BJ (cell line): ENCODE measurements at regions not wholly inside any gene's neighbourhood (a gene's known extent, or its start where the extent isn't known, plus 50 kb on each side); places are given as distances from the start of the nearest gene placed in this dataset.

Experiments
- CTCF ChIA-PET: fragments of 350-600 bp; formaldehyde crosslinking; extraction: SDS; loops from one replicate; lab custom pipeline; 2021; ENCODE audit warnings: antibody characterized with exemption, inconsistent platforms; lab: Yijun Ruan, JAX
- POLR2A ChIA-PET: fragments of 300-600 bp; sonication (Branson Sonifier 250); formaldehyde crosslinking; extraction: SDS; loops from one replicate; lab custom pipeline; 2021; ENCODE audit warnings: antibody characterized with exemption; lab: Charles Lee
- DNase-seq: peaks from one replicate; pipeline ENCODE4 v3.0.0-alpha.2; 2011; ENCODE audit warnings: low read depth
- H3K27me3 ChIP-seq: 2 replicates; pipeline ENCODE4 v1.6.0; 2011; ENCODE audit warnings: low read length; ENCODE audit not compliant: control insufficient read depth, insufficient read depth
- H3K36me3 ChIP-seq: 2 replicates; pipeline ENCODE4 v1.5.1; 2011; ENCODE audit warnings: low read length; ENCODE audit not compliant: control insufficient read depth, insufficient read depth
- H3K4me3 ChIP-seq: 2 replicates; pipeline ENCODE4 v1.5.1; 2011; ENCODE audit warnings: low read depth, mild to moderate bottlenecking, control low read depth, low read length
- CTCF ChIP-seq: IDR thresholded peaks from 2 replicates; pipeline ENCODE4 v1.5.1; 2011; ENCODE audit warnings: low read depth, mild to moderate bottlenecking, control low read depth, inconsistent platforms, low read length, moderate library complexity; ENCODE audit not compliant: insufficient read depth

- POLR2A ChIA-PET, result no interaction called here
- H3K36me3 ChIP-seq, result no peaks in the 10 kb centered on the region
- no peak for DNase-seq
- H3K4me3 ChIP-seq, result no peak overlapping the region
- TF ChIP-seq CTCF, result no peak
- no peaks in the 10 kb centered on the region for H3K27me3 ChIP-seq
- CTCF ChIA-PET, result no interaction called here
Measured at GRCh38 chr7:156167987-156168386, 355.7 kb upstream of the SHH start.

- no peaks in the 10 kb centered on the region for H3K27me3 ChIP-seq
- no peak for DNase-seq
- TF ChIP-seq CTCF, result no peak
- no peak overlapping the region for H3K4me3 ChIP-seq
- ChIA-PET POLR2A (no interaction called here), CTCF (no interaction called here)
- H3K36me3 ChIP-seq, result no peaks in the 10 kb centered on the region
Measured at GRCh38 chr7:156167417-156167807, 355.1 kb upstream of the SHH start.

- no peak for TF ChIP-seq CTCF
- Histone ChIP-seq H3K4me3 (no peak overlapping the region), H3K36me3 (no peaks in the 10 kb centered on the region), H3K27me3 (no peaks in the 10 kb centered on the region)
- ChIA-PET POLR2A (no interaction called here), CTCF (no interaction called here)
- no peak for DNase-seq
Measured at GRCh38 chr7:156166692-156167416, 354.6 kb upstream of the SHH start.

GRCh38 chr7:156163747-156164146 is 351.5 kb upstream of the SHH start:
- TF ChIP-seq CTCF, result no peak
- CTCF ChIA-PET, result no interaction called here
- H3K27me3 ChIP-seq, result no peaks in the 10 kb centered on the region
- no peaks in the 10 kb centered on the region for H3K36me3 ChIP-seq
- DNase-seq, result no peak
- H3K4me3 ChIP-seq, result no peak overlapping the region
- POLR2A ChIA-PET, result no interaction called here

GRCh38 chr7:156162451-156162850 is 350.2 kb upstream of the SHH start:
- ChIA-PET POLR2A (no interaction called here), CTCF (no interaction called here)
- Histone ChIP-seq H3K27me3 (no peaks in the 10 kb centered on the region), H3K36me3 (no peaks in the 10 kb centered on the region), H3K4me3 (no peak overlapping the region)
- no peak for TF ChIP-seq CTCF
- no peak for DNase-seq
